ENCODE measurements at regions not wholly inside any gene's neighbourhood (a gene's known extent, or its start where the extent isn't known, plus 50 kb on each side); places are given as distances from the start of the nearest gene placed in this dataset.

DNA sequence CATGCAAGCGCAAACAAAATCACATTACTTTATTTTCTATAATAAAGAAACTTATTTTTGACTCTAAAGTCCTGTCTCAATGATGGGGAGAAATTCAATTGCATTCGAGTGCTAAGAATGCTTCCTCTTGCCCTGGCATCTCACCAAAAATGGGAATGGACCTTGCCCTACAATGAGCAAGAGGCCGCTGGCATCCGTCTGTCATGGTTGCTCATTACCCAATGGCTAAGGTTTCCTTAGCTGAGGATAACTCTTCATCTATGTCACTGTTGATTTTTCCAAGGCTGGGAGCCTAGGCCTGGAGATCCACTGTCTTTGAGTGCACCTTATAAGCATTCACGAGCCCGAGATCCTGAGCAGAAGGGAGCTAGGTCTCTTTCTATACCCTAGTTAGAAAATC lies 471.3 kb upstream of the NRSN1 start:
- H3K27ac ChIP-seq: no peak overlapping the region
- no peaks in the 10 kb centered on the region for H3K27me3 ChIP-seq
- TF ChIP-seq, protein P1, sequence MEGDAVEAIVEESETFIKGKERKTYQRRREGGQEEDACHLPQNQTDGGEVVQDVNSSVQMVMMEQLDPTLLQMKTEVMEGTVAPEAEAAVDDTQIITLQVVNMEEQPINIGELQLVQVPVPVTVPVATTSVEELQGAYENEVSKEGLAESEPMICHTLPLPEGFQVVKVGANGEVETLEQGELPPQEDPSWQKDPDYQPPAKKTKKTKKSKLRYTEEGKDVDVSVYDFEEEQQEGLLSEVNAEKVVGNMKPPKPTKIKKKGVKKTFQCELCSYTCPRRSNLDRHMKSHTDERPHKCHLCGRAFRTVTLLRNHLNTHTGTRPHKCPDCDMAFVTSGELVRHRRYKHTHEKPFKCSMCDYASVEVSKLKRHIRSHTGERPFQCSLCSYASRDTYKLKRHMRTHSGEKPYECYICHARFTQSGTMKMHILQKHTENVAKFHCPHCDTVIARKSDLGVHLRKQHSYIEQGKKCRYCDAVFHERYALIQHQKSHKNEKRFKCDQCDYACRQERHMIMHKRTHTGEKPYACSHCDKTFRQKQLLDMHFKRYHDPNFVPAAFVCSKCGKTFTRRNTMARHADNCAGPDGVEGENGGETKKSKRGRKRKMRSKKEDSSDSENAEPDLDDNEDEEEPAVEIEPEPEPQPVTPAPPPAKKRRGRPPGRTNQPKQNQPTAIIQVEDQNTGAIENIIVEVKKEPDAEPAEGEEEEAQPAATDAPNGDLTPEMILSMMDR (IDR thresholded peaks at IDR 0.05): no peak
- no peak overlapping the region for H3K4me3 ChIP-seq
- H3K9me3 ChIP-seq: no peaks in the 10 kb centered on the region
- no peaks in the 10 kb centered on the region for H3K4me1 ChIP-seq
- no peaks in the 10 kb centered on the region for H3K36me3 ChIP-seq
- DNase-seq (ENCODE audit: low spot score): no peak

DNA sequence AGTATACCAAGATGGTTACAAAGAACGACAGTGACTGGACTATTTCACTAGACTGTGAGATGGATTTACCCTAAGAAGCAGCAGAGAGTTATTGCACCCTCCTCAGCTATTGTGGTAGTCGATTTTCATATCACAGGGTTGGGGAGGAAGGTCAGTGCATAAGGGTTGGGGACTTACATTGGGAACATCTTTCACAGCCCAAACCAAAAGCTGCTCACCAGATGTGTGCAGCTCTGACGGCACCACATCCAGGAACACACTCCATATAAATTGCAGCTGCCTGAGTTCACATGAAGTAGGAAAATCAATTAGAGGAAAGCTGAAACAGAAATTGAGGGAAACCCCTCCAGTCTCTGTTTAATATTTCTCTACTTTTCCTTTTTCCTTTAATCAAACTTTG lies 470.5 kb upstream of the NRSN1 start:
- Histone ChIP-seq H3K9me3 (no peaks in the 10 kb centered on the region), H3K27ac (no peak overlapping the region)
- TF ChIP-seq, protein P1 (IDR thresholded peaks at IDR 0.05): no peak

DNA sequence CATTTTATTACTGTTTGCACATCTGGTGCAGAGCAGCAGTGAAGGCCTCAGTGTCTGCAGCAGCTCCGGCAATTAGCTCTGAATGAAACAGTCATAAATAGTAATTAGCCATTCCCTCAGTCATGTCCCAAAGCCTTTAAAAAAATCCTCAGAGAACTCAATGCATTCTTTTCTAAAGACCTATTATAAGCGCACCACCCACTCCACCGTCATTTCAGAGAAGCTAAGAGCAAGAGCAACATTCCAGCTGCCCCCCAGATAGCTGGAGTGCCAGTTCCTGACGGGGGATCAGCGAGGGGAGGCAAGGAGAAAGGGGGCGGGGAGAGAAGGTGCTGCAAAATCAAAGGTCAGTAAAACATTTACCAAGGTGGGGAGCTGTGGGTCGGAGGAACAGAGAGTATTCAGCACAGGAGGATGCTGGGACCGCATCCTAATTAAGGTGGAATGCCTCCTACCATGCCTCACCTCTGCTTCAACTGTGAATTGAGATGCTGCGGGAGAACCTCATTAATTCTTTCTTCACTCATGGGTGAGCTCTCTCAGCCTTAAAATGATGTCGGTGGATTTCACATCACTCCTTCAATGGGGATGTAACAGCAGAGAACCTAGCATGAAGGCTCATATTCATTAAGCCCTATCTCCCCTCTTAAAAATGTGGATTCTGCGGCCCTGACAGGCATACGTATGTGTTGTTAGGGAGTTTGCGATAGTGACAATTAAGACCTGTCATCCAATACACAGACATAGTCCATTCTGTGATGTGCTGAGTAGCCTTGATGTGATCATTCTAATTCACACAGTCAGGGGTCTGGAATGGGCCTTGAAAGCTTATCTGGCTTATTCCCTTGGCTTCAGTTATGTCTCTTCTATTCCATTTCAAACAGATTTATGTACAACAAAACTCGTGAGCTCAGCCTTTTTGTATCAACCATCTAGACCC lies 469.5 kb upstream of the NRSN1 start:
- Histone ChIP-seq H3K27ac (no peak overlapping the region), H3K36me3 (no peaks in the 10 kb centered on the region), H3K27me3 (no peaks in the 10 kb centered on the region), H3K4me1 (no peaks in the 10 kb centered on the region), H3K4me3 (no peak overlapping the region), H3K9me3 (no peaks in the 10 kb centered on the region)
- DNase-seq (ENCODE audit: low spot score): no peak
- TF ChIP-seq, protein P1 (IDR thresholded peaks at IDR 0.05): no peak

More for the DNA sequence above, 470.5 kb upstream of the NRSN1 start:
- no peak overlapping the region for H3K4me3 ChIP-seq
- no peak for DNase-seq (ENCODE audit: low spot score)
- H3K36me3 ChIP-seq: no peaks in the 10 kb centered on the region
- no peaks in the 10 kb centered on the region for H3K4me1 ChIP-seq
- H3K27me3 ChIP-seq: no peaks in the 10 kb centered on the region

DNA sequence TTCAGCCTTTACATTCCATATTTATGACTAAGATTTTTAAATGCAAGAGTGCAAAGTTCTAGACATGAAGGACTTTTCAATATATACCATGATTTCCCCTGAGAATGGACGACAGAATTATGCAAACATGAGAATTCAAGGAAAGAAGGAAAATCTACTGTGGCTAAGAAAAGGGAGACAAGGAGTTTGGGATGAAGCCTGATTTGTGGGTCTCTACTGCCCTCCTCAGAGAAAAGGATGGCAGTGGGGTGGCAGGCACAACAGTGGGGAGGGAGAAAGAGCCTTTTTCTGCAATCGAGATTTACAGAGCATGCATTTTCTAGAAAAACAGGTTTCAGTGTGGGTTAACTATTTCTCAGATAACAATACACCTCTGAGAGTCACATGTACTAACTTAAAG lies 466.9 kb upstream of the NRSN1 start:
- Histone ChIP-seq H3K9me3 (no peaks in the 10 kb centered on the region), H3K4me3 (no peak overlapping the region), H3K4me1 (no peaks in the 10 kb centered on the region), H3K36me3 (no peaks in the 10 kb centered on the region), H3K27ac (no peak overlapping the region), H3K27me3 (no peaks in the 10 kb centered on the region)
- TF ChIP-seq, protein P1 (IDR thresholded peaks at IDR 0.05): peak in 1 of 2 donors; percentile 61
- DNase-seq (ENCODE audit: low spot score): no peak

DNA sequence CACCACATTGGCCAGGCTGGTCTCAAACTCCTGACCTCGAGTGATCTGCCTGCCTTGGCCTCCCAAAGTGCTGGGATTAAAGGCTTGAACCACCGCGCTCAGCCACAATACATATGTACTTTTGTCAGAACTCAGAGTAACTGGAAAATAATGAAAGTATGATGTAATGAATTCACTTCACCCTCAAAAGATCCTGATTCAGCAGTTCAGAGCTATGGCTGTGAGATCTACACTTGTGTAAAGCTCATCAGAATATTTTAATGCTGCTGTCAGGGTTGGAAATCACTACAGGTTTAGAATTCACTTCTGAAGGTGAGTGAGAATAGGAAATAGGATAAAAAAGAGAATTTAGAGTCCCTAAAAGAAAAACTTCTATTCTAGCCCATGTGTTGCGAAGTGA lies 464.5 kb upstream of the NRSN1 start:
- H3K27ac ChIP-seq: no peak overlapping the region
- no peaks in the 10 kb centered on the region for H3K36me3 ChIP-seq
- no peaks in the 10 kb centered on the region for H3K4me1 ChIP-seq
- H3K9me3 ChIP-seq: no peaks in the 10 kb centered on the region
- TF ChIP-seq, protein P1 (IDR thresholded peaks at IDR 0.05): no peak
- DNase-seq (ENCODE audit: low spot score): no peak
- no peak overlapping the region for H3K4me3 ChIP-seq
- H3K27me3 ChIP-seq: no peaks in the 10 kb centered on the region

Measured in right atrium auricular region (tissue), 2 donors.